HEK293 (cell line): ENCODE measurements at regions not wholly inside any gene's neighbourhood (a gene's known extent, or its start where the extent isn't known, plus 50 kb on each side); places are given as distances from the start of the nearest gene placed in this dataset.

ENCODE experiments used
- CTCF ChIA-PET: fragments of 350-600 bp; formaldehyde crosslinking; extraction: SDS; loops from one replicate; lab custom pipeline; 2021; ENCODE audit warnings: antibody characterized with exemption; lab: Yijun Ruan, JAX
- POLR2A ChIA-PET: fragments of 300-600 bp; formaldehyde crosslinking; extraction: SDS; loops from one replicate; lab custom pipeline; 2020; ENCODE audit warnings: antibody characterized with exemption, inconsistent platforms; lab: Yijun Ruan, JAX
- H3K27ac ChIP-seq: fragments of 200-500 bp; sonication (Bioruptor generic); 2 replicates; pipeline ENCODE4 v1.5.1; 2014; ENCODE audit warnings: low read depth, low read length, control low read depth, inconsistent platforms; ENCODE audit errors: extremely low read depth
- H3K36me3 ChIP-seq, 2 experiments: fragments of 200-500 bp in 1 of 2; sonication (Bioruptor generic) in 1 of 2; 1 replicate in 1 of 2; 2 replicates in 1 of 2; pipeline ENCODE4 v1.5.1; 2014 to 2017; ENCODE audit warnings: inconsistent platforms in 2 of 2, low read length in 2 of 2; ENCODE audit not compliant: control insufficient read depth in 2 of 2, insufficient read depth in 1 of 2
- H3K4me1 ChIP-seq: fragments of 200-500 bp; sonication (Bioruptor generic); 2 replicates; pipeline ENCODE4 v1.5.1; 2014; ENCODE audit warnings: mild to moderate bottlenecking, low read length, inconsistent platforms; ENCODE audit not compliant: control insufficient read depth, insufficient read depth
- H3K4me3 ChIP-seq: 2 replicates; pipeline ENCODE4 v1.5.1; 2011; ENCODE audit warnings: low read depth, mild to moderate bottlenecking, control low read depth, low read length, moderate library complexity
- H3K9me3 ChIP-seq: fragments of 200-500 bp; sonication (Bioruptor generic); 2 replicates; pipeline ENCODE4 v1.5.1; 2014; ENCODE audit warnings: low read depth, low read length, inconsistent platforms; ENCODE audit not compliant: control insufficient read depth, insufficient read depth
- EGR2 ChIP-seq: fragments of 450-650 bp; formaldehyde crosslinking; IDR thresholded peaks from 2 replicates; pipeline ENCODE4 v1.5.1; 2016; ENCODE audit warnings: low read depth, missing biosample characterization, missing genetic modification characterization
- ELK4 ChIP-seq: IDR thresholded peaks from 2 replicates; pipeline ENCODE4 v1.6.1; 2011; ENCODE audit warnings: mild to moderate bottlenecking, low read depth, low read length, borderline replicate concordance
- GFI1B ChIP-seq: fragments of 450-650 bp; formaldehyde crosslinking; IDR thresholded peaks from 2 replicates; pipeline ENCODE4 v1.5.1; 2016; ENCODE audit warnings: missing biosample characterization, missing genetic modification characterization
- HOXC10 ChIP-seq: sonication (generic); formaldehyde crosslinking; IDR thresholded peaks from 2 replicates; pipeline ENCODE4 v1.8.1; 2023; ENCODE audit warnings: mild to moderate bottlenecking, missing genetic modification reagents
- KLF7 ChIP-seq: fragments of 450-650 bp; formaldehyde crosslinking; IDR thresholded peaks from 2 replicates; pipeline ENCODE4 v1.5.1; 2016; ENCODE audit warnings: missing biosample characterization, missing genetic modification characterization, borderline replicate concordance
- SALL2 ChIP-seq: fragments of 450-650 bp; formaldehyde crosslinking; IDR thresholded peaks from 2 replicates; pipeline ENCODE4 v1.5.0; 2017; ENCODE audit warnings: missing biosample characterization, mild to moderate bottlenecking, missing genetic modification characterization, borderline replicate concordance
- SCRT1 ChIP-seq: fragments of 450-650 bp; formaldehyde crosslinking; IDR thresholded peaks from 2 replicates; pipeline ENCODE4 v1.5.1; 2016; ENCODE audit warnings: missing biosample characterization, missing genetic modification characterization, borderline replicate concordance
- YY1 ChIP-seq: fragments of 450-650 bp; formaldehyde crosslinking; IDR thresholded peaks from 2 replicates; pipeline ENCODE4 v1.5.1; 2018; ENCODE audit warnings: missing biosample characterization, missing genetic modification characterization
- ZEB2 ChIP-seq: fragments of 450-650 bp; formaldehyde crosslinking; IDR thresholded peaks from 2 replicates; pipeline ENCODE4 v1.5.1; 2016; ENCODE audit warnings: missing biosample characterization, missing genetic modification characterization
- ZFP41 ChIP-seq: fragments of 450-650 bp; formaldehyde crosslinking; IDR thresholded peaks from 2 replicates; pipeline ENCODE4 v1.5.1; 2016; ENCODE audit warnings: missing biosample characterization, missing genetic modification characterization, borderline replicate concordance
- ZNF112 ChIP-seq: fragments of 450-650 bp; formaldehyde crosslinking; IDR thresholded peaks from 2 replicates; pipeline ENCODE4 v1.5.0; 2017; ENCODE audit warnings: missing biosample characterization, missing genetic modification characterization
- ZNF133 ChIP-seq: fragments of 450-650 bp; formaldehyde crosslinking; IDR thresholded peaks from 2 replicates; pipeline ENCODE4 v1.5.1; 2016; ENCODE audit warnings: missing biosample characterization, missing genetic modification characterization
- ZNF140 ChIP-seq: fragments of 450-650 bp; formaldehyde crosslinking; IDR thresholded peaks from 2 replicates; pipeline ENCODE4 v1.5.1; 2016; ENCODE audit warnings: missing biosample characterization, missing genetic modification characterization
- ZNF146 ChIP-seq: fragments of 450-650 bp; formaldehyde crosslinking; IDR thresholded peaks from 2 replicates; pipeline ENCODE4 v1.5.1; 2016; ENCODE audit warnings: missing biosample characterization, missing genetic modification characterization
- ZNF221 ChIP-seq: fragments of 450-650 bp; formaldehyde crosslinking; IDR thresholded peaks from 2 replicates; pipeline ENCODE4 v1.5.1; 2017; ENCODE audit warnings: missing biosample characterization, missing genetic modification characterization, borderline replicate concordance
- ZNF24 ChIP-seq: fragments of 450-650 bp; formaldehyde crosslinking; IDR thresholded peaks from 2 replicates; pipeline ENCODE4 v1.5.1; 2016; ENCODE audit warnings: missing biosample characterization, missing genetic modification characterization
- ZNF266 ChIP-seq: fragments of 450-650 bp; formaldehyde crosslinking; IDR thresholded peaks from 2 replicates; pipeline ENCODE4 v1.5.1; 2016; ENCODE audit warnings: missing biosample characterization, missing genetic modification characterization, low read depth
- ZNF529 ChIP-seq: fragments of 450-650 bp; formaldehyde crosslinking; IDR thresholded peaks from 2 replicates; pipeline ENCODE4 v1.5.1; 2017; ENCODE audit warnings: missing genetic modification characterization, missing biosample characterization; ENCODE audit not compliant: insufficient replicate concordance
- ZNF530 ChIP-seq: fragments of 450-650 bp; formaldehyde crosslinking; IDR thresholded peaks from 2 replicates; pipeline ENCODE4 v1.5.1; 2016; ENCODE audit warnings: low read depth, missing biosample characterization, missing genetic modification characterization
- ZNF558 ChIP-seq: fragments of 450-650 bp; formaldehyde crosslinking; IDR thresholded peaks from 2 replicates; pipeline ENCODE4 v1.5.1; 2016; ENCODE audit warnings: missing biosample characterization, missing genetic modification characterization
- ZNF561 ChIP-seq: fragments of 450-650 bp; IDR thresholded peaks from 2 replicates; pipeline ENCODE4 v1.5.1; 2018; ENCODE audit warnings: missing biosample characterization, missing genetic modification characterization, borderline replicate concordance
- ZNF596 ChIP-seq: fragments of 450-650 bp; IDR thresholded peaks from 2 replicates; pipeline ENCODE4 v1.5.0; 2018; ENCODE audit warnings: missing biosample characterization, mild to moderate bottlenecking, missing genetic modification characterization, moderate library complexity
- ZNF639 ChIP-seq: fragments of 450-650 bp; formaldehyde crosslinking; IDR thresholded peaks from 2 replicates; pipeline ENCODE4 v1.5.1; 2016; ENCODE audit warnings: missing biosample characterization, missing genetic modification characterization
- ZNF660 ChIP-seq: fragments of 450-650 bp; IDR thresholded peaks from 2 replicates; pipeline ENCODE4 v1.5.1; 2018; ENCODE audit warnings: missing biosample characterization, mild to moderate bottlenecking, missing genetic modification characterization
- ZNF670 ChIP-seq: fragments of 450-650 bp; formaldehyde crosslinking; IDR thresholded peaks from 2 replicates; pipeline ENCODE4 v1.5.1; 2016; ENCODE audit warnings: missing biosample characterization, missing genetic modification characterization, low read depth
- ZNF677 ChIP-seq: fragments of 450-650 bp; IDR thresholded peaks from 2 replicates; pipeline ENCODE4 v1.5.0; 2018; ENCODE audit warnings: missing biosample characterization, mild to moderate bottlenecking, missing genetic modification characterization, moderate library complexity
- ZNF785 ChIP-seq: fragments of 450-650 bp; formaldehyde crosslinking; IDR thresholded peaks from 2 replicates; pipeline ENCODE4 v1.5.1; 2016; ENCODE audit warnings: missing biosample characterization, missing genetic modification characterization
- ZNF837 ChIP-seq: fragments of 450-650 bp; formaldehyde crosslinking; IDR thresholded peaks from 2 replicates; pipeline ENCODE4 v1.5.1; 2016; ENCODE audit warnings: missing biosample characterization, missing genetic modification characterization
- ZSCAN30 ChIP-seq: fragments of 450-650 bp; IDR thresholded peaks from 2 replicates; pipeline ENCODE4 v1.5.1; 2018; ENCODE audit warnings: missing biosample characterization, mild to moderate bottlenecking, missing genetic modification characterization, moderate library complexity
- TF ChIP-seq, protein P1 (sequence below): fragments of 450-650 bp; formaldehyde crosslinking; IDR thresholded peaks from 2 replicates; pipeline ENCODE4 v1.5.1; 2016; ENCODE audit warnings: missing biosample characterization, missing genetic modification characterization
- TF ChIP-seq, protein P2 (sequence below): fragments of 450-650 bp; IDR thresholded peaks from 2 replicates; pipeline ENCODE4 v1.5.1; 2018; ENCODE audit warnings: missing biosample characterization, mild to moderate bottlenecking, missing genetic modification characterization
- TF ChIP-seq, protein P3 (sequence below): fragments of 450-650 bp; formaldehyde crosslinking; IDR thresholded peaks from 2 replicates; pipeline ENCODE4 v1.5.1; 2017; ENCODE audit warnings: missing biosample characterization, missing genetic modification characterization

- ChIA-PET POLR2A (no interaction called here), CTCF (interaction anchor here (1.6 kb wide), 1 partner anchor 14 kb away, joined by 4 read pairs; no protein-coding TSS in a partner anchor)
- TF ChIP-seq ELK4 = no peak
- TF ChIP-seq, protein P1, sequence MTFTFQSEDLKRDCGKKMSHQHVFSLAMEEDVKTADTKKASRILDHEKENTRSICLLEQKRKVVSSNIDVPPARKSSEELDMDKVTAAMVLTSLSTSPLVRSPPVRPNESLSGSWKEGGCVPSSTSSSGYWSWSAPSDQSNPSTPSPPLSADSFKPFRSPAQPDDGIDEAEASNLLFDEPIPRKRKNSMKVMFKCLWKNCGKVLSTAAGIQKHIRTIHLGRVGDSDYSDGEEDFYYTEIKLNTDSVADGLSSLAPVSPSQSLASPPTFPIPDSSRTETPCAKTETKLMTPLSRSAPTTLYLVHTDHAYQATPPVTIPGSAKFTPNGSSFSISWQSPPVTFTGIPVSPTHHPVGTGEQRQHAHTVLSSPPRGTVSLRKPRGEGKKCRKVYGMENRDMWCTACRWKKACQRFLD = no peak
- TF ChIP-seq ZNF561 (tag by site-specific recombination) = no peak
- TF ChIP-seq YY1 (tag by site-specific recombination) = no peak
- no peak for TF ChIP-seq ZNF529
- no peak for TF ChIP-seq ZNF639 (tag by site-specific recombination)
- no peak for TF ChIP-seq ZNF112 (tag by site-specific recombination)
- TF ChIP-seq, protein P2, sequence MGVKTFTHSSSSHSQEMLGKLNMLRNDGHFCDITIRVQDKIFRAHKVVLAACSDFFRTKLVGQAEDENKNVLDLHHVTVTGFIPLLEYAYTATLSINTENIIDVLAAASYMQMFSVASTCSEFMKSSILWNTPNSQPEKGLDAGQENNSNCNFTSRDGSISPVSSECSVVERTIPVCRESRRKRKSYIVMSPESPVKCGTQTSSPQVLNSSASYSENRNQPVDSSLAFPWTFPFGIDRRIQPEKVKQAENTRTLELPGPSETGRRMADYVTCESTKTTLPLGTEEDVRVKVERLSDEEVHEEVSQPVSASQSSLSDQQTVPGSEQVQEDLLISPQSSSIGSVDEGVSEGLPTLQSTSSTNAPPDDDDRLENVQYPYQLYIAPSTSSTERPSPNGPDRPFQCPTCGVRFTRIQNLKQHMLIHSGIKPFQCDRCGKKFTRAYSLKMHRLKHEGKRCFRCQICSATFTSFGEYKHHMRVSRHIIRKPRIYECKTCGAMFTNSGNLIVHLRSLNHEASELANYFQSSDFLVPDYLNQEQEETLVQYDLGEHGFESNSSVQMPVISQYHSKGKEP = no peak
- no peak for TF ChIP-seq ZNF596
- no peak for TF ChIP-seq ZEB2
- no peak for TF ChIP-seq ZNF133 (tag by site-specific recombination)
- no peak for TF ChIP-seq ZNF146 (tag by site-specific recombination)
- TF ChIP-seq ZNF677 = no peak
- no peak for TF ChIP-seq HOXC10 (CRISPR knock-in tag)
- TF ChIP-seq EGR2 (tag by site-specific recombination) = no peak
- TF ChIP-seq ZNF660 (tag by site-specific recombination) = no peak
- TF ChIP-seq ZNF670 (tag by site-specific recombination) = no peak
- Histone ChIP-seq H3K27ac (no peak overlapping the region), H3K9me3 (no peaks in the 10 kb centered on the region), H3K36me3 (no peaks in the 10 kb centered on the region), H3K4me3 (no peak overlapping the region), H3K4me1 (no peaks in the 10 kb centered on the region)
These were observed 369.9 kb upstream of the C2CD4B start for GRCh38 chr15:62534996-62535395.

DNA sequence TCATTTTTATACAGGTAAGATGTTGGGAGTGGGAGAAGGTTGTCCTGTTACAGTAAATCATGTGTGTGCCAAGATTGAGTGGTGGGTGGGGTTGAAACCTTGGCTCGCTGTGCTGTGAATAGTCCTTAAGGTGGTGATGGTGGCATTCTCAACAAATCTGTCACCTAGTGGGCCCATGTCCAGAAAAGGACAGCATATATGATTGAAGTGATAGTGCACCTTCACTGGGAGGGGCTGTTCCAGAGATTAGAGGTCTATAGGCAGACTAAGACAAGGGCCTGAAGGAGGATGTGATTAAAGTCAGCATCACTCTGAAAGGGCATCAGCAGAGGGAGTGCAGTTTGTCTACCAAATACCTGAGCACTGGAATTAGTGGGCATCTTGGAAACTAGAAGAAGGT, 374.2 kb upstream of the C2CD4B start:
- no peak overlapping the region for H3K27ac ChIP-seq
- ChIA-PET POLR2A (no interaction called here), CTCF (no interaction called here)
- H3K9me3 ChIP-seq = no peaks in the 10 kb centered on the region
- TF ChIP-seq ZNF660 (tag by site-specific recombination) (no peak), KLF7 (tag by site-specific recombination) (no peak), ZNF24 (tag by site-specific recombination) (no peak), ZFP41 (no peak), ZNF140 (tag by site-specific recombination) (no peak), ZNF785 (tag by site-specific recombination) (no peak), SALL2 (tag by site-specific recombination) (no peak), ZSCAN30 (no peak), ZNF558 (tag by site-specific recombination) (no peak), GFI1B (tag by site-specific recombination) (no peak), ZNF837 (tag by site-specific recombination) (no peak), ZNF266 (tag by site-specific recombination) (no peak), SCRT1 (tag by site-specific recombination) (no peak), ZNF530 (tag by site-specific recombination) (no peak), ZNF221 (no peak)
- TF ChIP-seq, protein P3, sequence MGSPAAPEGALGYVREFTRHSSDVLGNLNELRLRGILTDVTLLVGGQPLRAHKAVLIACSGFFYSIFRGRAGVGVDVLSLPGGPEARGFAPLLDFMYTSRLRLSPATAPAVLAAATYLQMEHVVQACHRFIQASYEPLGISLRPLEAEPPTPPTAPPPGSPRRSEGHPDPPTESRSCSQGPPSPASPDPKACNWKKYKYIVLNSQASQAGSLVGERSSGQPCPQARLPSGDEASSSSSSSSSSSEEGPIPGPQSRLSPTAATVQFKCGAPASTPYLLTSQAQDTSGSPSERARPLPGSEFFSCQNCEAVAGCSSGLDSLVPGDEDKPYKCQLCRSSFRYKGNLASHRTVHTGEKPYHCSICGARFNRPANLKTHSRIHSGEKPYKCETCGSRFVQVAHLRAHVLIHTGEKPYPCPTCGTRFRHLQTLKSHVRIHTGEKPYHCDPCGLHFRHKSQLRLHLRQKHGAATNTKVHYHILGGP (tag by site-specific recombination) = no peak
- H3K36me3 ChIP-seq = no peaks in the 10 kb centered on the region
- H3K4me3 ChIP-seq = no peak overlapping the region
- no peaks in the 10 kb centered on the region for H3K4me1 ChIP-seq
